Ovary (tissue), 1 donor: ENCODE measurements at regions not wholly inside any gene's neighbourhood (a gene's known extent, or its start where the extent isn't known, plus 50 kb on each side); places are given as distances from the start of the nearest gene placed in this dataset.
"Not testable (repeated sequence)": the region's sequence is repeated elsewhere in the genome, so short reads cannot be mapped to it uniquely, and the experiment has no call there.

ENCODE experiments used
- EP300 ChIP-seq: sonication (generic); formaldehyde crosslinking; IDR thresholded peaks from one replicate; pipeline ENCODE4 v1.6.1; 2017; ENCODE audit warnings: antibody characterized with exemption
- POLR2A ChIP-seq: fragments of 450-650 bp; IDR thresholded peaks from one replicate; pipeline ENCODE4 v1.6.1; 2017; ENCODE audit warnings: antibody characterized with exemption, mild to moderate bottlenecking, moderate library complexity

DNA sequence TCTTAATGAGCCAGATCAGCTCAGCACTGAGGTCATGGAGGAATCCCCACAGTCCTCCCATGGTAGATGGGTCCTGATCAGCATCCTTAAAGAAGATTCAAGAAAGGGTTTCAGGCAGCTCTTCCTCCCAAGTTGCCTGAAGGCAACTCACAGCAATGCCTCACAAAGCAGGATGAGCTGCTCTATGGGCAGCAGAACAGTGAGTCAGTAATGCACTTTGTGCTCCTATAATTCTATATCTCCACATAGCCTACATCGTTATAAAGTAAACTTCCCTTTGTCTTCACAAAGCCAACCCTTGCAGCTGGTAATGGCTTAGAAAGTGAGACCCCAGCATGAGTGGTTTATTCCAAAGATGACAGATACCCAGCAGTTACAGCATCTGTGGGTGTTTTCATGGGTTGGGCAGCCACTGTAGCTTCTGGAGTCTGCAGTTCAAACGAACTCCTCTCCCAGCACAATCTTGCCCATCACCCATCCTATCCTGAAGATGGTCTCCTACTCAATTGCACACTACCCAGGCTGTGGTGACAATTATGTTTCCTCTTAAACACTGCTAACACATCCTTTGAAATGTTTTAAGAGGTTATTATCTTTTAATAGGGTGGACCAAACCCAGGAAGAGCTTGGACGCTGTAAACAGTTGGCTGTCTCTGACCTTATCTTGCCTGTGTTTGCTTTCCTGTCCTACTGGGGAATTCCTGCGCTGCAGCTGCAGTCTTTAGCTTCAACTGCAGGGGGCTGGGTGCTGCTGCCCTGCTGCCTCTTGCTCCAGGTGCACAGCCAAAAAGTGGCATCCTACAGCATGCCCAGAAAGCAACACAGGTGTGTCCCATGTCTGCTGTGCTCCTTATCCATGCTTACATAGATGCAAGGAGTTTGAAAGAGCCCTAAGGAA is 286.9 kb downstream of the ANAPC1 start:
- TF ChIP-seq POLR2A, EP300: not testable (repeated sequence)
